ENCODE measurements at regions not wholly inside any gene's neighbourhood (a gene's known extent, or its start where the extent isn't known, plus 50 kb on each side); places are given as distances from the start of the nearest gene placed in this dataset.

- DNase-seq: no peak
These were observed 275.2 kb upstream of the KCNMB2 start for GRCh38 chr3:178260887-178261565.

GRCh38 chr3:178263236-178263916 lies 272.9 kb upstream of the KCNMB2 start:
- no peak for DNase-seq

- no peak for DNase-seq
These were observed 268.9 kb upstream of the KCNMB2 start for GRCh38 chr3:178267158-178267844.

GRCh38 chr3:178270838-178271237 lies 265.4 kb upstream of the KCNMB2 start:
- no peak for DNase-seq

GRCh38 chr3:178271740-178272387 lies 264.4 kb upstream of the KCNMB2 start:
- DNase-seq: no peak

GRCh38 chr3:178272841-178273240 lies 263.4 kb upstream of the KCNMB2 start:
- DNase-seq: no peak

- DNase-seq: no peak
These were observed 261.5 kb upstream of the KCNMB2 start for GRCh38 chr3:178274711-178275110.

- DNase-seq: no peak
These were observed 260.9 kb upstream of the KCNMB2 start for GRCh38 chr3:178275311-178275710.

GRCh38 chr3:178275793-178276192 lies 260.4 kb upstream of the KCNMB2 start:
- DNase-seq: no peak

- no peak for DNase-seq
These were observed 258.6 kb upstream of the KCNMB2 start for GRCh38 chr3:178277605-178278004.

GRCh38 chr3:178283561-178283960 lies 252.7 kb upstream of the KCNMB2 start:
- DNase-seq: no peak

GRCh38 chr3:178284181-178284580 lies 252.1 kb upstream of the KCNMB2 start:
- no peak for DNase-seq

GRCh38 chr3:178288074-178288473 lies 248.2 kb upstream of the KCNMB2 start:
- DNase-seq: no peak

GRCh38 chr3:178289544-178290160 lies 246.6 kb upstream of the KCNMB2 start:
- no peak for DNase-seq

- no peak for DNase-seq
These were observed 244.5 kb upstream of the KCNMB2 start for GRCh38 chr3:178291574-178292370.

GRCh38 chr3:178295292-178295912 lies 240.8 kb upstream of the KCNMB2 start:
- DNase-seq: no peak

GRCh38 chr3:178297199-178297598 lies 239.0 kb upstream of the KCNMB2 start:
- no peak for DNase-seq

- no peak for DNase-seq
These were observed 238.5 kb upstream of the KCNMB2 start for GRCh38 chr3:178297740-178298139.

- no peak for DNase-seq
These were observed 235.7 kb upstream of the KCNMB2 start for GRCh38 chr3:178300441-178300959.

- DNase-seq: no peak
These were observed 233.0 kb upstream of the KCNMB2 start for GRCh38 chr3:178302966-178303930.
